NCI-H748 (cell line): ENCODE measurements at regions not wholly inside any gene's neighbourhood (a gene's known extent, or its start where the extent isn't known, plus 50 kb on each side); places are given as distances from the start of the nearest gene placed in this dataset.
A peak's percentile ranks its signal among the peaks of the same experiment; 100 is the strongest.

Source experiments
- DNase-seq: peaks from one replicate; lab custom pipeline; 2025; ENCODE audit not compliant: unreplicated experiment; lab: John Stamatoyannopoulos, UW

DNA sequence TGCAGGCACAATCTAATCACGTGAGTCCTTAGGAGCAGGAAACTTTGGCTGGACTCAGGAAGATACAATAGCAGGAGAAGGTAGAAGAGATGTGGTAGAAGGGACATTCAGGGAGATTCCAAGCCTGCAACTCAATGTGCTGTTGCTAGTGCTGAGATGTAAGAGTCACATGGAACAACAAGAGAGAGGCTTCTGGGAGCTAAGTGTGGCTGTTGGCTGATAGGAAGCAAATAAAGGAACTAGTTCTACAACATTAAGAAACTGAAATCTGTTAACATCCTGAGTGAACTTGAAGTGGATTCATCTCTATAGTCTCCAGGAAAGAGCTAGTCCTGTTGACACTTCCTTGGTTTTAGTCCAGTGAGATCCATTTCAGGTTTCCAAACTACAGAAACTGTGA lies 1207.4 kb downstream of the ADGRL3 start:
- no peak for DNase-seq

DNA sequence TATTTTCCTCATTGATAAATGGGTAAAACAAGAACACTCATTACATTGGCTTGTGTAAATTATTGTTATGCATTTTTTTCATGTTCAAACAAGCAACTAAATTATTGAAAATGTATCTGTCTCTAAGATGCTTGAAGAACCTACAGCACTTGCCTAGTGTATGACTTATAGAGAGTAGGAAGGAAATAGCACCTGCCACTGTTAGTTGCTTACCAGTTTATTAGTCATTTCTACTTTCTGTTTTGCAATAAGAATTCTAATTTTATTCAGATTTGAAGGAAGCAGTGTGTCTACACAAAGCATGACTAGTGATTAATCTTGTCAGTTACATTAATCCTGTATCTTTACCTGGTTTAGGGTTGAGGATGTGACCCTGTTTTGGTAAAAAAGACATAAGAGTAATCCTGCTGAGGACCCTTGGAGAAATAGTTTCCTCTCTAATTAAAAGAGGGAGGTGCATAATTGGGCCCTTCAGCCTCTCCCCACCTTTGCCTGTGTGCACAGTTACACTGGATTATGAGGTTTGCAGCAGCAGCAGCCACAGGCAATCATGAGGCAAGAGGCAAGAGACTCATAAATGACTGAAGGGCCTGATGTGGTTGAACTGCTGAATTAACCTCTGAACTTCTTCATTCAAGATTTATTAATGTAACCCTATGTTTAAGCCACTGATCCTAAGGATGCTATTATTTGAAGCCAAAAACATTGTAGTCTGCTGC lies 1202.1 kb downstream of the ADGRL3 start:
- DNase-seq = no peak

DNA sequence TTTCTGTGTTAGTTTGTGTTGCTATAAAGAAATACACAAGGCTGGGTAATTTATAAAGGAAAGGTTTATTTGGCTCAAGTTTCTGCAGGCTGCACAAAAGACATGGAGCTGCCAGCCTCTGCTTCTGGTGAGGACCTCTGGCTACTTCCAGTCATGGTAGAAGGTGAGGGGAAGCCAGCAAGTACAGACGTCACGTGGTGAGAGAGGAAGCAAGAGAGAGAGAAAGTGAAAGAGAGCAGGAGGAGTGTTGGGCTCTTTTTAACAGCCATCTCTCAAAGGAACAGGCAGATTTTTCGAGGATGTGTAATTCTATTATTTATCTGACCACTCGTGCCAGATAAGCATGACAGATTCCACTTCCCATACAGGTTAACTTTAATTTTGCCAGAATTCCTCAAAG lies 1199.1 kb downstream of the ADGRL3 start:
- DNase-seq = no peak

DNA sequence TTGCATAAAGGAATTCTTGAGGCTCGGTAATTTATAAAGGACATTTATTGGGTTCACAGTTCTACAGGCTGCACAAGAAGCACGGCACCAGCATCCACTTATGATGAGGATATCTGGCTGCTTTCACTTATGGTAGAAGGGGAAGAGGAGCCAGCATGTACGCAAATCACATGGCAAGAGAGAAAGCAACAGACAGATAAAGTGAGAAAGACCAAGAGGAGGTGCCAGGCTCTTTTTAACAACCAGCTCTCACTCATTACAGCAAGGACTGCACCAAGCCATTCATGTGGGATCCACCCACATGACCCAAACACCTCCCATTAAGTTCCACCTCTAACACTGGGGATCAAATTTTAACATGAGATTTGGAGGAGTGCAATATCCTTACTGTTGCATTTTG lies 1198.2 kb downstream of the ADGRL3 start:
- DNase-seq = no peak

DNA sequence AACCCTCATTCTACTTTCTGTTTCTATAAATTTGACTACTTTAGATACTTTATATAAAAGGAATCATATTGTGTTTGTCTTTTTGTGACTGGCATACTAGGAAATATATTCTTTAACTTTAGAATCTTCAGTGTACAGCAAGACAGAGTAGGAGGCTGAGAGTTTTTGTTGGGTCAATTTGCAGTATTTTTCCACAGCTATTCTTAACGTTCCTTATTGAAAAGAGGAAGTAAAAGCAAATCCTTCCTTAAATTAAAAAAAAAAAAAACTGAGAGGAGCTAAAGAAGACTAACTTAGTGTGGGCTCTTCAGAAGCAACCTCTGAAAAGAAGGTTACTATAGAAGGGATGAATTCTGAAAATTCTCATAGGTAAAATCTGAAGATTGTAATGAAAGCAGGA lies 1194.6 kb downstream of the ADGRL3 start:
- no peak for DNase-seq

DNA sequence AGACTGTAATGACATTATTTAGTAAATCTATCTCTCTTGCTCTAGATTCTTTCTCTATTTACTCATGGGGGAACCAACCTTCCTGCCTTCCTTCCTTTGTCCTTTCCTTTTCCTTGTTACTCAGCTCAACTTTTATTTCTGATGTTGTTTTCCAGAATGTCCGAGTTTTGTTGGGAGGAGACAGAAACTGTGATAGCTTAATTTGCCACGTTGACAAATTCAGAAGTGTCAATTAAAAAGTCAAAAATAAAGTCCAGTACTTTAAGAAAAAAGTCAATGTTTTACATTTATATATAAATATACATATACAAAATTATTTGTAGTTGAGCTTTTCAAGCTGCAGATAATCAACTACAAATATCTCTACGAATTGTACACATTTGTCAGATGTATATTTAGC lies 1187.7 kb downstream of the ADGRL3 start:
- DNase-seq = no peak

DNA sequence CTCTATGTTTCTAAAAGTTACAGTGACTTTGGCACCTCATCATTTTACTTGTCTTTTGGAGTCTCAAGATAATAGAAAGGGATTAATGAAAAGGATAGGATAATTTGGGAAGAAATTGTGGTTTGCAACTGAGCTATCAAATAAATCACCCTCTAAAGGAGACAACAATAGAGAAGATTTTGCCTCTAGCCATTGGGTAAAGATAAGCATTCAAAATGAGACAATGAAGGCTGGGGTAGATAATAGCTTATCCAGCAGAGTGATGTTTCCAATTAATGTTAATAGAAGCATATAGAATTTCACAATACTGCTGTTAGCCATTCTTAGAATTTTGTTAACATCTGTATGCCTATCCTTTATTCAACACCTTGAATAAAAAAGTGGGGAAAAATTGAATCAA lies 1177.6 kb downstream of the ADGRL3 start:
- peak; percentile 77 for DNase-seq

DNA sequence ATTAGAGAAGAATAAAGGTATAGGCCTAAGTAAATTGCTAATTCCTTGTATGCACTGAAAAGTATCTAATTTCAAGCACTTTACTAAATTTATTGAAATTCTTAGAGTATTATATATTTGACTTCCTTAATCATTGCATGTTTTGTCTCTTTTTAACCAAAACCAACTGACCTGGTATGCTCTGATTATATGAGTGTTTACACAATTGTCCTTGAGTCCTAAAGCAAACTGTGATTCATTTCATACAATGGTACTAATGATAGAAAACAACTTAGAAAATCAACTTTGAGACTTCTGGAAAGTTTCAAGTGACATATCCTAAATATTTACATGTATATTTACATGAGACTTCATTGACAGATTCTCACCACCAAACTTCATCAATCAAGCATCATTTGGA lies 1177.1 kb downstream of the ADGRL3 start:
- DNase-seq = no peak

DNA sequence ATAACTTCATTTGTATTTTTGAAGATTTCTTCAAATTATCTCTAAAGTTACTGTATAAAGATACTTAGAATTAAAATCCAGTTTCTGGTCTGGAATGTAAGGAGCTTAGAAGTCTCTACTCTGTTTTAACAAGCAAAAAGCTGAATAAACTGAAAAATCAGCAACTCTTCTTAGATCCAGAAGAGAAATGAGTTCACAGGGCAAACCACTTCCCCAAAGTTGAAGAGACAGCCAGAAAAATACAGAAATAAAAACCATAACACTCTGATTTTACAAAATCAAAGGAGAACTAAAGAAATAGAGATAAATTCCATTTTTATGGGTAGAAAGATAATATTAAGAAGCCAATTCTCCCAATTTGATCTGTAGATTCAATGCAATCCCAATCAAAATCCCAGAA lies 1166.8 kb downstream of the ADGRL3 start:
- DNase-seq = no peak

DNA sequence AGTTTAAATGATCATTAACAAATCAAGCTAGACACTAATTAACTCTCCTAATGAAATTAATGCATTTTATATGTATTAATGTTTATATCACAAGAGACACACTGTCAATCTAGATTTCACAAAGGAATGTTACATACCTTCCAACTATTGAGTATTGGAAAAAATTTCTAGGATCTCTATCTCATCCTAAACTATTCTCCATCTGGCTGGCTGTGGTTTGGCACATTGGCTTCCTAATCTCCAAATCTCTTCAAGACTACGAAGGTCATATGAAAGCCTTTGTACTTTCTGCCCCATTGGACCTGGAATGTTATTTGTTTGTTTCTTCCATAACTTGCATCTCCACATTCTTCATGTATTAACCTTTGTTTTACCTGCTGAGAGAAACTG lies 1160.0 kb downstream of the ADGRL3 start:
- DNase-seq = no peak

DNA sequence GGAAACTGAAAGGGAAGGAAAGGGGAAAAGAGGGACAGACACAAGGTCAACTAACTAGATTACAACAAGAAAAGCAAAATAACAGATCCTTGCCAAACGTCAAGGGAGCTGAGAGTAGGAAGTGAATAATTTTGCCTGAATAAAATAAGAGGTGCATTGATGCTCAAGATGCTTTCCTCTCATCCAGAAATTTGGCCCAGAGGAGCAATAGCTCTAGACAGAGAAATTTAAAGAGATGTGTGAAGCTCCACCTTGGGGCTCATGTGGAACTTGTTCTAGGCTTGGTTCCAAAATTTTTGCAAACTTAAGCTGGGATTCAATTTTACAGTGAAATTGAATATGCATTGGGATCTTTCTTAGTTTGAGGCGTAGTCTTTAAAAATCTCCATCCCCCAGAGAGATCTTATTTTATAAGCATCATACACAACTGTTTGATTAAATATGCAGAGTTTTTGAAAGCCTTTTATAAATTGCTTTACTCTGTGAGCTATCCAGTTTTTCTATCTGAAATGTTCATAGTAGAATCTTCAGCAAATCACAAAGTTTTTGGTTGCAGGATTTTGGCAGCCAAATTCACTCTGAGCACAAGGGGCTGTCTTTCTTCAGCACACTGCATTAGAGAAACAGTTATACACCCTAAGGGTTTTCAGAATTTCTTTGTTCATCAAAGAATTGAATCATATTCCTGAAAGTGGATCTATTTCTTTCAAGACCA lies 1159.5 kb downstream of the ADGRL3 start:
- no peak for DNase-seq

DNA sequence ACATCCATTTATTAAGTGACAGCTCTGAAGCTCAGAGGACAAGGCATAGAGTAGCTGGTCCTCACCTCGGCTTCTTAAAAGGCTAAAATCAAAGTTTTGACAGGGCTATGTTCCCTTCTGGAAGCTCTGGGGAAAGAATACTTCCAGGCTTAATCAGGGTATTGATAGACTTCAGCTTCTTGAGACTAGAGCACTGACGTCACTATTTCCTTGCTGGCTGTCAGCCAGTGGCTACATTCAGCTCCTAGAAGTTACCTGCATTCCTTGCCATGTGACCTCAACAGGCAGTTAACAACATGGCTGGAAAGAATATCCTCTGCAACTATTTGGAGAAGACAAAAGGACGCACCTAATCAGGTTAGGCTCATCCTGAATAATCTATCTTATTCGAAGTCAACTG lies 1144.8 kb downstream of the ADGRL3 start:
- no peak for DNase-seq

DNA sequence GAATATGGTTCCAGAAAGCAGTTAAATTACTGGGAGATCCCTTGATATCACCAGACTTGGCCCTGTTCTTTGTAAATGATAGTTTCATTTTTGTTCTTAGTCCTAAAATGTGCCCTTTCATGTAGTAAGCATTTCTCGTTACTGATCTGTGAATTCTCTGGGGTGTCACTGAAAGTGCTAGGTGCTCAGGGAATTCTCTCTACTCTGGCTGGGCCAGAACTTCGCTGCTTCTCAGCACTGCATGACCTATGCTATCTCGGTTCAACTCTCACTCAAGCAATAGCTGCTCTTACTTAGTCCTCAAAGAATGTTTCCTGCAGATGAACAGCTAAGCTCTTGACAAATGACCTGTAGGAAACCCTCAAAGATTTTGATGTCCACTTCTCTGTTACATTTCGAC lies 1144.3 kb downstream of the ADGRL3 start:
- no peak for DNase-seq

DNA sequence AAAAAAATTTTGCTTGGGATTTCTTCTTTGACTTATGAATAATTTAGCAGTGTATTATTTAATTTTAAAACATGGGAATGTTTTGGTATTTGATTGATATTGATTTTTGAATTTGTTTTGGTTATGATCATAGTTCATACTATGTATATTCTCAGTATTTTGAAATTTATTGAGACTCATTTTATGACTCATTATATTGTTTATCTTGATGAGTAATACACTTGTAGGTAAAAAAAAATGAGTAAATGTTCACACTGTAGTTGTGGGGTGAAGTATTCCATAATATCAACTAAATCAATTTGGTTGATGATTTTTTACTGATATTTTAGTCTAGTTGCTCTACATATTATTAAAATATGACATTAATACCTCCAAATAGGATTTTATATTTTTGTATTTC lies 1142.2 kb downstream of the ADGRL3 start:
- DNase-seq = no peak

DNA sequence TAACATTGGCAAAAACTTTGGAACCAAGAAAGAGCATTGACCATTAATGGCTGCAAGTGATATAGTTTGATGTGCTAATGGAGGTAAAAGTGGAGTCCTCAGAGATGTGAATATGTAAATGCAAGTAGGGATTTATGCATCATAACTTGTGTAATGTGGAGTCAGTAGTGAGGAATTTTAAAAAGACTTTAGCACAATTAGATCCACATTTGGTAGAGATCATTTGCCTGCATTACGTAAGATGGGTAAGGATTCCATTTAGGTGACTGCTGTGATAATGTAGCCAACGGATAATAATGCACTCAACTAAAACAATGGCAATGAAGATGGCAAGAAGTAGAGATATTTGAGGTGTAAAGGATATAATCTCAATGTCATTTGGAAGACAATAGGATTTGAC lies 1128.4 kb downstream of the ADGRL3 start:
- no peak for DNase-seq

DNA sequence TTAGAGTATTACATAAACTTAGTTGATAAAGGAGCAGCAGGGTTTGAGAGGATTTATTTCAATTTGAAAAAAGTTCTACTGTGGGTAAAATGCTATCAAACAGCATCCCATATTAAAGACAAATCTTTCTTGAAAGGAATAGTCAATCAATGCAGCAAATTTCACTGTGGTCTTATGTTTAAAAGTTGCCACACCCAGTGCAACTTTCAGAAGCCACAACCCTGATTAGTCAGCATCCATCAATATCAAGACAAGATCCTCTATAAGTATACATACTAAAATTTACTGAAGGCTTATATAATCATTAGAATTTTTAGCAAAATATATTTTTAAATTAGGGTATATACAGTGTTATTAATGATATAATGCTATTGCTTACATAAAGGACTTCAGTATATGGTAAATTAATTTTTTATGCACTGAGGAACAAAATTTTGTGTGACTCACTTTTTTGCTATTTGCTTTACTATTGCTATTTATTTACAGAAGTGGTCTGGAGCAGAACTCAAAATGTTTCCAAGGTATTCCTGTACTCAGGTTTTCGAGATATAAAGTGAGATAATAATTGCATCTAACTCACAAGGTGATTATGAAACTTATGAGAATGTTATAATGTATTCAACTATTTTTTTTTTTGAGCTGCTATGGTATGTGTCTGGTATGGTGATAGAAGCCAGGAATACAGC lies 1127.6 kb downstream of the ADGRL3 start:
- DNase-seq = no peak

DNA sequence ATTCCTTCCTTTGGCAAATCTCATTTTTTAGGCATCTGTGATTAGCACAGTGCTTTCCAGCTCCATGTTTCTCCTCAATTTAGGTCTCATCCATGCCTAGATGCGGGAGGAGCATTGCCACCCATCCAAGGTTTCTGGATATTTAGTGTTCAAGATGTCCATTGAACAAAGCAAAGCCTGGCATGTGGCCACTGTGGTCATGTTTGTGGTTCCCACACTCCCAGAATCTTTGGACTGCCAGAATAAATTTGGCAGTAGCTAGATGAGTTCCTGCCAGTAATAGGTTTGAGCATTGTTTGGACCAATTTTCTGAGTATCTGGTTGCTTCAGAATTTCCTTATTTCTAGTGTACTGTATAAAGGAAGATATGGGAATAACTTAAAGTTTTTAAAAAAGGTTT lies 1124.1 kb downstream of the ADGRL3 start:
- DNase-seq = no peak

DNA sequence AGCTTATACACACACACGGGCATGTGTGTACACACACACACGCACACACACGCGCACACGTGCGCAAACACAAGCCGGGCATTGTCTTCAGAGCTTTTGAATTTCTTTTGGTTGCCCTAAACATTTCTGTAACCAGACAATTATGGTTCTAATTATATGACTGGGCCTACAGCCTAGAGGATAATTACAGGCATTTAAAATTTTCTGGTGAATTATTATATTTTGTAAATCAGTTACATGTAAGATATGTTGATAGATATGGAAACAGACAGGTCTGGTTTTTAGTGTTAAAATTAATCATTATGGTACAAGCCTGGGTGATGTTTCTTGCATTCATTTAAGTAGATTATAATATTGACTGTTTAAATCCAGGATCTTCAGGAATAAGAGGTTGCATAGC lies 1120.5 kb downstream of the ADGRL3 start:
- peak; percentile 73 for DNase-seq

DNA sequence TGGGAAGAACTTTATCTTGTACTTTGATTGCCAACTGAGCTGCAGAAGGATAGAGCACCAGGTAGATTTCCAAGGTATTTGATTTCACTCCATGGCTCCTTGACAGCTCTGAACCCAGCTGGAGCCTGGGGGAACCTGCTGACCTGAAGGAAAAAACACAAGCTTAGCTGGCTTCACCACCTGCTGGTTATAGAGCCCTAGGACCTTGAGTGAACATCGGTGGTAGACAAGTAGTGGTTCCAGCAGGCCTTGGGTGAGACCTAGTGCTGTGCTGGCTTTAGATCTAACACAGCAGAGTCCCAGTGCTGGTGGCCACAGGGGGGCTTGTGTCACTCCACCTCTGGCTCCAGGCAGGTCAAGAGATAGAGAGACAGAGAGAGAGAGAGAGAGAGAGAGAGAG lies 1102.6 kb downstream of the ADGRL3 start:
- DNase-seq = no peak

DNA sequence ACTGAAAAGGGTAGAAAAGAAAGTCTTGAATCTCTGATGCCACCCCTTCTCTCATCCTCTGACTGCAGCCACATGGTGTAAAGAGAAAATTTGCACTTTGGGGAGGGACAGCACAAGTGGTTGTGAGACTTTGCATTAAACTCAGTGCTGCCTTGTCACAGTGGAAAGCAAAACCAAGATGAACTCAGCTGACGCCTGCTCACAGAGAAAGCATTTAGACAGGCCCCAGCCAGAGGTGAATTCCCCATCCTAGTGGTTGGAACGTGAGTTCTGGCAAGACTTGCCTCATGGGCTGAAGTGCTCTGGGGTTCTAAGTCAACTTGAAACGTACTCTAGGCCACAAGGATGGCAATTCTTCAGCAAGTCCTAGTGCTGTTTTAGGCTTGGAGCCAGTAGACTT lies 1101.4 kb downstream of the ADGRL3 start:
- no peak for DNase-seq

DNA sequence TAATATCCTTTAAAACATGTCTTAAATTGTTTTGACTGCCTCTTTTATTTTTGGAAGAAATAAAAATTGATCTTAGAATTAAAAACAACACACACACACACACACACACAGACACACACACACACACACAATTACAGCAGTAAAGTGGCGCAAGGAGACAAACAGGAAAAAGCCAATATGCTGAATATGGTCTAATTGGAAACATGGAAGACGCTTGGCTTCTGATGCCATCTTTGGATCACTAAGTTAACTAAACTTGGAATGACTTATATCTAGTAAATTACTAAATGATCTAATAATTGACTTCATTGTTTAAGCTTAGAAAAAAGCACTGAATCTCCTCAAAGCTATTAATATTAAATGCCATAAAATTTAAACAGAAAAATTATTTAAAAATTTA lies 1093.4 kb downstream of the ADGRL3 start:
- no peak for DNase-seq

DNA sequence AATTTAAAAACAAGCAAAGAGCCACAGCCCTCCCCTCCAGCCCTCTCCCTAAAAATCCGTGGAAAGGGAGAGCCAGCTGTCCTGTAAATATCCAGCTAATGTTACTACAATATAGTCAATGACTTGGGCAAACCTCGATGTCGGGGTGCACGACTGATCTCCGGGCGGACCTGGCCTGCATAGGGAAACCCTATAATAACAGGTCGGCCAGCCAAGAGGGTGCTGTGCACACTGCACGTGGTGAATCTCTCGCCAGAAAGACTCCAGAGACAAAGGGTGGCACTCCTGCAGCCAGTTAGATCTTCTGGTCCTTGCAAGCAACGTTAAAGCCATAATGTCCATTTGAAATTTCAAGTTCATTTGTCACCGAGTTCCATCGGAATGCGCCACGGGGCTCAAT lies 1092.8 kb downstream of the ADGRL3 start:
- no peak for DNase-seq
